Osteocyte (in vitro differentiated cells): ENCODE measurements at regions not wholly inside any gene's neighbourhood (a gene's known extent, or its start where the extent isn't known, plus 50 kb on each side); places are given as distances from the start of the nearest gene placed in this dataset.

Source experiments
- DNase-seq: peaks from one replicate; pipeline ENCODE4 v3.0.0; 2021; ENCODE audit warnings: mixed read lengths; ENCODE audit not compliant: unreplicated experiment; ENCODE audit errors: extremely low spot score
- H3K27ac Mint-ChIP-seq: one replicate; pipeline ENCODE4 v1.8.0; 2021; ENCODE audit warnings: mild to moderate bottlenecking, mixed read lengths; ENCODE audit not compliant: unreplicated experiment
- H3K27me3 Mint-ChIP-seq: one replicate; pipeline ENCODE4 v1.8.0; 2021; ENCODE audit warnings: mixed read lengths; ENCODE audit not compliant: unreplicated experiment
- H3K36me3 Mint-ChIP-seq: one replicate; pipeline ENCODE4 v1.8.0; 2021; ENCODE audit warnings: mixed read lengths; ENCODE audit not compliant: unreplicated experiment
- H3K4me1 Mint-ChIP-seq: one replicate; pipeline ENCODE4 v1.8.0; 2021; ENCODE audit warnings: mixed read lengths; ENCODE audit not compliant: unreplicated experiment
- H3K4me3 Mint-ChIP-seq: one replicate; pipeline ENCODE4 v1.8.0; 2021; ENCODE audit warnings: mild to moderate bottlenecking, moderate library complexity, mixed read lengths; ENCODE audit not compliant: unreplicated experiment
- H3K9me3 Mint-ChIP-seq: one replicate; pipeline ENCODE4 v1.8.0; 2021; ENCODE audit warnings: mixed read lengths; ENCODE audit not compliant: unreplicated experiment
- TF ChIP-seq, protein P1 (sequence below): fragments of 200-600 bp; sonication (generic); IDR thresholded peaks from 2 replicates; pipeline ENCODE4 v1.5.0; 2021; ENCODE audit warnings: antibody characterized with exemption, mild to moderate bottlenecking, moderate library complexity

DNA sequence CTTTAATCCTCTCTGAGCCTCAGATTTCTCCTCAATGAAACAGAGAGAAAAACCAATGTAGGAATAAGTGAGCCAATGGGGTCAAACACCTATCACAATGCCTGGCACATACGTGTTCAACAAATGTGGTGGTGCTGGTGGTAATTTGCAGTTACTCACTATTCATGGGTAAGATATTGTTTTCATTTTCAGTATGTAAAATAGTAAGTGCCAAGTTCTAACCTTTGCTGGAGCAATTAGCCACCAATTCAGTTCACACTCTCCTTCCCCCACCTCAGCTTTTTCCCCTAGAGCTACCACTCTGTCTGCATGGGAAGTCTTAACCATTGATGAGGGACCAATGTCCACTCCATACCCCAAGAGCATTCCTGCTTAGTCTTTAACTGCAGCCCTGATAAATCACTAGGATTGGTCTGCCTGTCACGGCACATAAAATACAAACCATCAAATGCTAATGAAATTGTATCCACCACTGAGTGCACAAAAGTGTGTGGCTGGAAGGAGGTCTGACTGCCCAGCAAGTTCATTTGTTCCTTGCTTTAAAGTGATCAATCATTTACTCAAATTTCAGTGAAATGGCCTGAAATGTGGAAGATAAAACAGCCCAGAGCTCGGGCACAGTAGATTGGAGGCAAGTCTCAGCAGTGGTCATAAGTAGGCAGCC is 187.4 kb upstream of the API5 start:
- H3K27me3 Mint-ChIP-seq, result no peaks in the 10 kb centered on the region
- H3K27ac Mint-ChIP-seq, result no peak overlapping the region
- TF ChIP-seq, protein P1, sequence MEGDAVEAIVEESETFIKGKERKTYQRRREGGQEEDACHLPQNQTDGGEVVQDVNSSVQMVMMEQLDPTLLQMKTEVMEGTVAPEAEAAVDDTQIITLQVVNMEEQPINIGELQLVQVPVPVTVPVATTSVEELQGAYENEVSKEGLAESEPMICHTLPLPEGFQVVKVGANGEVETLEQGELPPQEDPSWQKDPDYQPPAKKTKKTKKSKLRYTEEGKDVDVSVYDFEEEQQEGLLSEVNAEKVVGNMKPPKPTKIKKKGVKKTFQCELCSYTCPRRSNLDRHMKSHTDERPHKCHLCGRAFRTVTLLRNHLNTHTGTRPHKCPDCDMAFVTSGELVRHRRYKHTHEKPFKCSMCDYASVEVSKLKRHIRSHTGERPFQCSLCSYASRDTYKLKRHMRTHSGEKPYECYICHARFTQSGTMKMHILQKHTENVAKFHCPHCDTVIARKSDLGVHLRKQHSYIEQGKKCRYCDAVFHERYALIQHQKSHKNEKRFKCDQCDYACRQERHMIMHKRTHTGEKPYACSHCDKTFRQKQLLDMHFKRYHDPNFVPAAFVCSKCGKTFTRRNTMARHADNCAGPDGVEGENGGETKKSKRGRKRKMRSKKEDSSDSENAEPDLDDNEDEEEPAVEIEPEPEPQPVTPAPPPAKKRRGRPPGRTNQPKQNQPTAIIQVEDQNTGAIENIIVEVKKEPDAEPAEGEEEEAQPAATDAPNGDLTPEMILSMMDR, result no peak
- no peaks in the 10 kb centered on the region for H3K36me3 Mint-ChIP-seq
- H3K4me3 Mint-ChIP-seq, result no peak overlapping the region
- peaks cover 5% of the 10 kb centered on the region for H3K9me3 Mint-ChIP-seq
- no peak for DNase-seq
- H3K4me1 Mint-ChIP-seq, result no peaks in the 10 kb centered on the region

DNA sequence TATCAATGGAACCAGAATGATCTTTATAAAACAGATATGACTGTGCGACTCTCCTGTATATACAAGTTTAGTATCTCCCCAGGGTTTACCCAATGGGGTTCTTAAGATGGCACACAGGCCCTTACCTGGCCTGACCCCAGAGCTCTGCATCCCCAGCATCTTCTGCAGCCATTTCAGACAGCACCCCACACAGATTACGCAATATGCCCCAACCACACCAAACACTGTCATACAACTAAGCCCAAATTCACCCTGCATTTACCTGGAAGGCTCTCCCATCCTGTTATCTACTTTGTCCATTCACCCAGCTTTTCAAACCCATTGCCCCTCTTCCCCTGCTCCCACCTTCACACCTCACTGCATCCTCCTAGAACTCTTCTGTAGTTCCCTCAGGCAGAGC is 182.5 kb upstream of the API5 start:
- H3K27ac Mint-ChIP-seq, result no peak overlapping the region
- no peaks in the 10 kb centered on the region for H3K4me1 Mint-ChIP-seq
- TF ChIP-seq, protein P1, result no peak
- H3K36me3 Mint-ChIP-seq, result no peaks in the 10 kb centered on the region
- DNase-seq, result no peak
- H3K27me3 Mint-ChIP-seq, result no peaks in the 10 kb centered on the region
- H3K4me3 Mint-ChIP-seq, result no peak overlapping the region
- H3K9me3 Mint-ChIP-seq, result peaks cover 4% of the 10 kb centered on the region

DNA sequence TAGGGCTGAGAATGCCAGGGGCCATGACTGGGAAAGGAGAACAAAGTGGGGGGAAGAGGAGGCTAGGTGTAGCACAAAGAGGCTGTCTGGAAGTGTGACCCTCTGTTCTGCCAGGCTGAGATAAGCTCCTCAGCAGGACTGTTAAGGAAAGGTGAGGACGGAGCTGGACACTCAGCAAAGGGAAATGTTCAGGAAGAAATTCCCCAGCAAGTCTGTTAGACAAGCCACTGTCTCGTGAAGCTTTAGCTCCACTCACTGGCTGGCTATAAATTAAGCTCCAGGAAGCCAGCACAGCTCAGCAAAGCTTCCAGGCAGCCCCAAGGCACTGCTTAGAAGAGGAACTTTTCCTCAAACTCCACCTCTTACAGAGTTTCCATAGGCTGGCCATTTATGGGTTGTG is 181.2 kb upstream of the API5 start:
- no peak overlapping the region for H3K4me3 Mint-ChIP-seq
- no peaks in the 10 kb centered on the region for H3K36me3 Mint-ChIP-seq
- no peak overlapping the region for H3K27ac Mint-ChIP-seq
- H3K27me3 Mint-ChIP-seq, result no peaks in the 10 kb centered on the region
- TF ChIP-seq, protein P1, result no peak
- no peak for DNase-seq
- no peaks in the 10 kb centered on the region for H3K4me1 Mint-ChIP-seq
- H3K9me3 Mint-ChIP-seq, result peaks cover 14% of the 10 kb centered on the region

DNA sequence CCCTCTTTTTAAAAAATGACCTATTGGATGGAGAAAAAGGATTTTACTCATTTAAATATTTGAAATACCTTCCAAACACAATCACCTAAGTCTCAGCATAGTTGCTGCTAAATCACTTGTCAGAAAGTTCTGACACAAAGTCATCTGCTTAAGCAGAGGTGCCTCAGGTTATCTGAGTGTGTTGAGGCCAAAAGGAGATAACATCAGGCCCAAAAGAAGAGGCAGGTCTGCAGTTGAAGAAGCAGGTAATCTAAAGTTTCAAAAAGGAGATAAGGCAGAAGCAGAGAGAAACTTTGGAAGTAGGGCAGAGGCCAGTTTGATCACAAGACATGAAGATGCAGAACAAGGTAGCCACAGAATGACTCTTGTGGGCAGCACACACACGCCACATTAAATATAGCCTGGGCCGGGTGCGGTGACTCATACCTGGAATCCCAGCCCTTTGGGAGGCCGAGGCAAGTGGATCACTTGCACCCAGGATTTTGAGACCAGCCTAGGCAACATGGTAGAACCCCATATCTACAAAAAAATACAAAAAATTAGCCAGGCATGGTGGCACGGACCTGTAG is 175.7 kb upstream of the API5 start:
- TF ChIP-seq, protein P1, result no peak
- Mint-ChIP-seq H3K27ac (no peak overlapping the region), H3K36me3 (no peaks in the 10 kb centered on the region), H3K9me3 (peaks cover 28% of the 10 kb centered on the region), H3K4me3 (no peak overlapping the region), H3K4me1 (no peaks in the 10 kb centered on the region), H3K27me3 (no peaks in the 10 kb centered on the region)
- no peak for DNase-seq

DNA sequence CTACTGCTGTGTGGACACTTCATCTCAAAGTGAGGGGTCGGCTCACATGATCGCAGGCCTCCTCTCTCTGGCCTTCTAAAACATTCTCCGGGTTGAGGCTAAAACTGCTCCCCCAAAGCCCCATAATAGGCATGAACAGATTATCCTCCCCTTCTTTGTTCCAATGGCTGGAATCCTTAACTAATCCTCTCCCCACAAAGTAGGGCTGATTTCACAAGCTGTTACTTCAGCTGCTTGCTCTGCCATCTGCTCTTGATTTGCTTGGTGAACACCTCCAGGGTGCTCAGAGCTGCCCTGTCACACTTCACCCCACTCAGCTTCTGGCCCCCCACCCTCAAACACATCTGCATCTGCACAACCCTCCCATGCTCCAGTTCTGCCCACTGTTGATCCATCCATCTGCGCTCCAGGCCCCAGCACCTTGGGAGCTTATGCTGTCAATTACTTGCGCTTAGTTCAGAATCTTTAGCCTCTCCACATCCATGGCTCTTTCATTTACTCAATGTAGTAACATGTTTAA is 173.1 kb upstream of the API5 start:
- H3K4me3 Mint-ChIP-seq, result no peak overlapping the region
- TF ChIP-seq, protein P1, result no peak
- no peaks in the 10 kb centered on the region for H3K4me1 Mint-ChIP-seq
- no peak overlapping the region for H3K27ac Mint-ChIP-seq
- H3K27me3 Mint-ChIP-seq, result no peaks in the 10 kb centered on the region
- peaks cover 36% of the 10 kb centered on the region for H3K9me3 Mint-ChIP-seq
- H3K36me3 Mint-ChIP-seq, result no peaks in the 10 kb centered on the region
- DNase-seq, result no peak
